Gastrocnemius medialis (tissue), 4 donors: ENCODE measurements at regions not wholly inside any gene's neighbourhood (a gene's known extent, or its start where the extent isn't known, plus 50 kb on each side); places are given as distances from the start of the nearest gene placed in this dataset.

Source experiments
- POLR2A ChIP-seq, 2 donors: fragments of 450-650 bp; IDR thresholded peaks; one replicate each; pipeline ENCODE4 v1.6.1; 2017; ENCODE audit warnings: antibody characterized with exemption in 2 of 2, mild to moderate bottlenecking in 2 of 2, moderate library complexity in 2 of 2
- TF ChIP-seq, protein P1 (sequence below), 5 experiments: fragments of 450-650 bp in 3 of 5; fragments of 200-600 bp in 2 of 5; sonication (generic) in 2 of 5; IDR thresholded peaks in 4 of 5; conservative IDR thresholded peaks in 1 of 5; 1 replicate in 4 of 5; 2 replicates in 1 of 5; pipeline ENCODE4 v1.5.1; 2016 to 2019; ENCODE audit warnings: antibody characterized with exemption in 5 of 5, mild to moderate bottlenecking in 3 of 5, moderate library complexity in 3 of 5

GRCh38 chr6:153781306-153781705 lies 257.7 kb upstream of the OPRM1 start:
- TF ChIP-seq, protein P1, sequence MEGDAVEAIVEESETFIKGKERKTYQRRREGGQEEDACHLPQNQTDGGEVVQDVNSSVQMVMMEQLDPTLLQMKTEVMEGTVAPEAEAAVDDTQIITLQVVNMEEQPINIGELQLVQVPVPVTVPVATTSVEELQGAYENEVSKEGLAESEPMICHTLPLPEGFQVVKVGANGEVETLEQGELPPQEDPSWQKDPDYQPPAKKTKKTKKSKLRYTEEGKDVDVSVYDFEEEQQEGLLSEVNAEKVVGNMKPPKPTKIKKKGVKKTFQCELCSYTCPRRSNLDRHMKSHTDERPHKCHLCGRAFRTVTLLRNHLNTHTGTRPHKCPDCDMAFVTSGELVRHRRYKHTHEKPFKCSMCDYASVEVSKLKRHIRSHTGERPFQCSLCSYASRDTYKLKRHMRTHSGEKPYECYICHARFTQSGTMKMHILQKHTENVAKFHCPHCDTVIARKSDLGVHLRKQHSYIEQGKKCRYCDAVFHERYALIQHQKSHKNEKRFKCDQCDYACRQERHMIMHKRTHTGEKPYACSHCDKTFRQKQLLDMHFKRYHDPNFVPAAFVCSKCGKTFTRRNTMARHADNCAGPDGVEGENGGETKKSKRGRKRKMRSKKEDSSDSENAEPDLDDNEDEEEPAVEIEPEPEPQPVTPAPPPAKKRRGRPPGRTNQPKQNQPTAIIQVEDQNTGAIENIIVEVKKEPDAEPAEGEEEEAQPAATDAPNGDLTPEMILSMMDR (IDR thresholded peaks at IDR 0.05 in 4 of 5, conservative IDR thresholded peaks at IDR 0.05 in 1 of 5), result no peak
- no peak for TF ChIP-seq POLR2A (IDR thresholded peaks at IDR 0.05)
